ENCODE measurements at regions not wholly inside any gene's neighbourhood (a gene's known extent, or its start where the extent isn't known, plus 50 kb on each side); places are given as distances from the start of the nearest gene placed in this dataset.

DNA sequence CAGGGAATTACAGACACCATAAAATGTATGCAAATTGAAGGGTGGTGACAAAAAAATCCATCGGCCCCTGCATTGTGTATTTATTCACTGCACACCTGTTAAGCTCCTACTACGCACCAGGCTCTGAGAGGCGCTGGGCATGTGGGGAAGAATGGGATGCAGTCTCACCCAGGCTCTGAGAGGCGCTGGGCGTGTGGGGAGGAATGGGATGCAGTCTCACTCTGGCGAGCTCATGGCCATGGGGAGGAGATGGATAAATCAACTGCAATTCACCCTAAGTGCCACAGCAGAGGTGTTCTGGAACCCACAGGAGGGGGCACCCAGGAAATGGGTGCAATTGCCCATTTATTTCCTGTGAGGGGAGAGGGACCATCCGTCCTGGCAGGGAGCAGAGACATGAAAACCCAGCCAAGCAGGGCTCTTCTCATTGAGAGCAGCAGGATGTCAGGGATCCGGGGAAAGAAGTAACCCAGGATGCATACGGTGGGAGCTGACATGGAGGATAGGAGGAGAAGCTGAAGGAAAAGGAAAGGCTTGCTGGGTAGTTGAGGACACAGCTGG lies 798.7 kb downstream of the TBC1D22A start:
- no peak for TF ChIP-seq CTCF (IDR thresholded peaks at IDR 0.05; ENCODE audit: poor library complexity, severe bottlenecking)
- Histone ChIP-seq H3K27me3 (ENCODE audit: insufficient read depth, poor library complexity, severe bottlenecking) (no peaks in the 10 kb centered on the region), H3K4me3 (ENCODE audit: severe bottlenecking) (no peak overlapping the region), H3K27ac (ENCODE audit: poor library complexity, severe bottlenecking) (no peak overlapping the region), H3K9me3 (ENCODE audit: severe bottlenecking) (no peaks in the 10 kb centered on the region), H3K36me3 (ENCODE audit: low read depth) (no peaks in the 10 kb centered on the region), H3K4me1 (ENCODE audit: insufficient read depth, poor library complexity, severe bottlenecking) (no peaks in the 10 kb centered on the region)
- DNase-seq (ENCODE audit: low spot score) (no peak), ATAC-seq (ENCODE audit: low read depth) (no peak)

GRCh38 chr22:47558828-47559700 lies 796.6 kb downstream of the TBC1D22A start:
- Histone ChIP-seq H3K27ac (ENCODE audit: poor library complexity, severe bottlenecking) (no peak overlapping the region), H3K27me3 (ENCODE audit: insufficient read depth, poor library complexity, severe bottlenecking) (no peaks in the 10 kb centered on the region), H3K9me3 (ENCODE audit: severe bottlenecking) (no peaks in the 10 kb centered on the region), H3K4me1 (ENCODE audit: insufficient read depth, poor library complexity, severe bottlenecking) (no peaks in the 10 kb centered on the region), H3K4me3 (ENCODE audit: severe bottlenecking) (no peak overlapping the region), H3K36me3 (ENCODE audit: low read depth) (no peaks in the 10 kb centered on the region)
- DNase-seq (ENCODE audit: low spot score) = no peak
- TF ChIP-seq CTCF (IDR thresholded peaks at IDR 0.05; ENCODE audit: poor library complexity, severe bottlenecking) = no peak
- ATAC-seq (ENCODE audit: low read depth) = no peak

DNA sequence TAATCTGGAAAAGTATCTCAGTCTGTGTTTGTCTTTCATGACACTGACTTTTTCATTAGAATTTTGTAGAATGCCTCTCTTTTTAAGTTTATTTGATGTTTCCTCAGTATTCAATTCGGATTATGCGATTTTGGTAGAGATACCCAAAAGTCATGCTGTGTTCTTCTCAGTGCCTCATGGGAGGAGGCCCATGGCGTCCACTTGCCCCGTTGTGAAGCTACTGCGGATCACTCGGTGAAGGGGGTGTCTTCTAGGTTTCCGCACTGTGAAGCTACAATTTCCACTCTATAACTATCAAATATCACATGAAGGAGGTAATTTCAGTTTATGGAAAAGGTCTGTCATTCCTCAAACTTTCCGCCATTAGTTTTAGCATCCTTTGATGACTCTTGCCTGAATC lies 794.0 kb downstream of the TBC1D22A start:
- no peak overlapping the region for H3K27ac ChIP-seq (ENCODE audit: poor library complexity, severe bottlenecking)
- DNase-seq (ENCODE audit: low spot score) = no peak
- no peaks in the 10 kb centered on the region for H3K4me1 ChIP-seq (ENCODE audit: insufficient read depth, poor library complexity, severe bottlenecking)
- no peaks in the 10 kb centered on the region for H3K9me3 ChIP-seq (ENCODE audit: severe bottlenecking)
- H3K36me3 ChIP-seq (ENCODE audit: low read depth) = no peaks in the 10 kb centered on the region
- no peak overlapping the region for H3K4me3 ChIP-seq (ENCODE audit: severe bottlenecking)
- H3K27me3 ChIP-seq (ENCODE audit: insufficient read depth, poor library complexity, severe bottlenecking) = peaks cover 4% of the 10 kb centered on the region
- no peak for TF ChIP-seq CTCF (IDR thresholded peaks at IDR 0.05; ENCODE audit: poor library complexity, severe bottlenecking)
- ATAC-seq (ENCODE audit: low read depth) = no peak

GRCh38 chr22:47553436-47553835 lies 791.0 kb downstream of the TBC1D22A start:
- Histone ChIP-seq H3K4me3 (ENCODE audit: severe bottlenecking) (no peak overlapping the region), H3K4me1 (ENCODE audit: insufficient read depth, poor library complexity, severe bottlenecking) (no peaks in the 10 kb centered on the region), H3K9me3 (ENCODE audit: severe bottlenecking) (no peaks in the 10 kb centered on the region), H3K27me3 (ENCODE audit: insufficient read depth, poor library complexity, severe bottlenecking) (peaks cover 19% of the 10 kb centered on the region), H3K27ac (ENCODE audit: poor library complexity, severe bottlenecking) (no peak overlapping the region), H3K36me3 (ENCODE audit: low read depth) (no peaks in the 10 kb centered on the region)
- no peak for TF ChIP-seq CTCF (IDR thresholded peaks at IDR 0.05; ENCODE audit: poor library complexity, severe bottlenecking)
- DNase-seq (ENCODE audit: low spot score) (no peak), ATAC-seq (ENCODE audit: low read depth) (no peak)
